AG04449 (cell line): ENCODE measurements at regions not wholly inside any gene's neighbourhood (a gene's known extent, or its start where the extent isn't known, plus 50 kb on each side); places are given as distances from the start of the nearest gene placed in this dataset.

ENCODE experiments used
- CTCF ChIA-PET: fragments of 350-600 bp; formaldehyde crosslinking; extraction: SDS; loops from one replicate; lab custom pipeline; 2021; ENCODE audit warnings: antibody characterized with exemption; lab: Yijun Ruan, JAX
- POLR2A ChIA-PET: fragments of 400-600, 350-600 bp; formaldehyde crosslinking; extraction: SDS; loops from one replicate; lab custom pipeline; 2020; ENCODE audit warnings: antibody characterized with exemption, inconsistent platforms; lab: Yijun Ruan, JAX
- DNase-seq: peaks from one replicate; pipeline ENCODE4 v3.0.0-alpha.2; 2010; ENCODE audit warnings: low read depth, low spot score
- H3K4me3 ChIP-seq: 2 replicates; pipeline ENCODE4 v1.5.1; 2011; ENCODE audit warnings: low read depth, mild to moderate bottlenecking, control low read depth, low read length
- CTCF ChIP-seq: IDR thresholded peaks from one replicate; pipeline ENCODE4 v1.5.1; 2011; ENCODE audit warnings: mild to moderate bottlenecking, moderate library complexity, low read length, control low read depth, inconsistent platforms; ENCODE audit not compliant: insufficient read depth; ENCODE audit errors: missing control alignments

- ChIA-PET CTCF (no interaction called here), POLR2A (no interaction called here)
- H3K4me3 ChIP-seq, result no peak overlapping the region
- no peak for TF ChIP-seq CTCF
- no peak for DNase-seq
Observed at GRCh38 chr10:8481718-8482504, 427.4 kb downstream of the GATA3 start.

GRCh38 chr10:8485032-8485431 is 430.5 kb downstream of the GATA3 start:
- POLR2A ChIA-PET, result no interaction called here
- CTCF ChIA-PET, result no interaction called here
- no peak for TF ChIP-seq CTCF
- H3K4me3 ChIP-seq, result no peak overlapping the region
- no peak for DNase-seq

- TF ChIP-seq CTCF, result no peak
- ChIA-PET CTCF (no interaction called here), POLR2A (no interaction called here)
- DNase-seq, result no peak
- H3K4me3 ChIP-seq, result no peak overlapping the region
Observed at GRCh38 chr10:8487346-8487745, 432.9 kb downstream of the GATA3 start.

GRCh38 chr10:8489232-8489631 is 434.7 kb downstream of the GATA3 start:
- POLR2A ChIA-PET, result no interaction called here
- CTCF ChIA-PET, result no interaction called here
- TF ChIP-seq CTCF, result no peak
- DNase-seq, result no peak
- H3K4me3 ChIP-seq, result no peak overlapping the region

- H3K4me3 ChIP-seq, result no peak overlapping the region
- ChIA-PET CTCF (no interaction called here), POLR2A (no interaction called here)
- no peak for DNase-seq
- TF ChIP-seq CTCF, result no peak
Observed at GRCh38 chr10:8489823-8490222, 435.3 kb downstream of the GATA3 start.

- TF ChIP-seq CTCF, result no peak
- POLR2A ChIA-PET, result no interaction called here
- no peak overlapping the region for H3K4me3 ChIP-seq
- DNase-seq, result no peak
- CTCF ChIA-PET, result no interaction called here
Observed at GRCh38 chr10:8498290-8498689, 443.8 kb downstream of the GATA3 start.
